GM06990 (cell line): ENCODE measurements at regions not wholly inside any gene's neighbourhood (a gene's known extent, or its start where the extent isn't known, plus 50 kb on each side); places are given as distances from the start of the nearest gene placed in this dataset.
"Not testable (repeated sequence)": the region's sequence is repeated elsewhere in the genome, so short reads cannot be mapped to it uniquely, and the experiment has no call there.

Source experiments
- DNase-seq: peaks from one replicate; pipeline ENCODE4 v3.0.0-alpha.2; 2011; ENCODE audit not compliant: insufficient read length; ENCODE audit errors: extremely low read depth
- H3K27me3 ChIP-seq: replicated peaks from 2 replicates; pipeline ENCODE4 v1.6.0; 2011; ENCODE audit warnings: low read length; ENCODE audit not compliant: control insufficient read depth, insufficient read depth
- H3K36me3 ChIP-seq: 2 replicates; pipeline ENCODE4 v1.5.1; 2011; ENCODE audit warnings: low read length; ENCODE audit not compliant: control insufficient read depth, insufficient read depth
- H3K4me3 ChIP-seq: replicated peaks from 2 replicates; pipeline ENCODE4 v1.5.1; 2011; ENCODE audit warnings: low read depth, mild to moderate bottlenecking, control low read depth, low read length
- CTCF ChIP-seq: IDR thresholded peaks from 2 replicates; pipeline ENCODE4 v1.5.1; 2011; ENCODE audit warnings: low read length, control low read depth, mild to moderate bottlenecking, inconsistent platforms; ENCODE audit not compliant: insufficient read depth, poor library complexity, severe bottlenecking

GRCh38 chr7:19915596-19915995 is 142.2 kb upstream of the TMEM196 start:
- DNase-seq, result no peak
- no peaks in the 10 kb centered on the region for H3K27me3 ChIP-seq
- H3K36me3 ChIP-seq, result no peaks in the 10 kb centered on the region
- TF ChIP-seq CTCF, result no peak
- no peak overlapping the region for H3K4me3 ChIP-seq

- TF ChIP-seq CTCF, result no peak
- Histone ChIP-seq H3K36me3 (no peaks in the 10 kb centered on the region), H3K4me3 (no peak overlapping the region), H3K27me3 (no peaks in the 10 kb centered on the region)
- DNase-seq, result no peak
Observed at GRCh38 chr7:19914866-19915265, 141.4 kb upstream of the TMEM196 start.

GRCh38 chr7:19900118-19900517 is 126.7 kb upstream of the TMEM196 start:
- no peaks in the 10 kb centered on the region for H3K36me3 ChIP-seq
- no peak for TF ChIP-seq CTCF
- no peak overlapping the region for H3K4me3 ChIP-seq
- H3K27me3 ChIP-seq, result no peaks in the 10 kb centered on the region
- DNase-seq, result no peak

- no peaks in the 10 kb centered on the region for H3K36me3 ChIP-seq
- H3K27me3 ChIP-seq, result no peaks in the 10 kb centered on the region
- no peak for DNase-seq
- no peak overlapping the region for H3K4me3 ChIP-seq
- no peak for TF ChIP-seq CTCF
Observed at GRCh38 chr7:19899529-19899928, 126.1 kb upstream of the TMEM196 start.

GRCh38 chr7:19882893-19883292 is 109.5 kb upstream of the TMEM196 start:
- not testable (repeated sequence) for H3K4me3 ChIP-seq, H3K27me3 ChIP-seq, H3K36me3 ChIP-seq, DNase-seq

GRCh38 chr7:19872094-19872493 is 98.7 kb upstream of the TMEM196 start:
- no peaks in the 10 kb centered on the region for H3K36me3 ChIP-seq
- H3K27me3 ChIP-seq, result no peaks in the 10 kb centered on the region
- no peak overlapping the region for H3K4me3 ChIP-seq
- DNase-seq, result no peak
- no peak for TF ChIP-seq CTCF
